Heart left ventricle (tissue), 16 donors: ENCODE measurements at regions not wholly inside any gene's neighbourhood (a gene's known extent, or its start where the extent isn't known, plus 50 kb on each side); places are given as distances from the start of the nearest gene placed in this dataset.

Source experiments
- ATAC-seq, 4 donors: fragments of 200-7000 bp; cut with Tn5 transposase; one replicate each; pipeline ENCODE4 v1.9.1; 2020 to 2022; ENCODE audit warnings: moderate library complexity in 4 of 4, mild to moderate bottlenecking in 3 of 4, moderate number of reproducible peaks in 1 of 4
- DNase-seq, 5 donors: peaks; one replicate each; pipeline ENCODE4 v3.0.0-alpha.2; 2020
- H3K27ac ChIP-seq, 12 donors: fragments of 200-600 bp; sonication (generic) in 4 of 12; one replicate each; pipeline versions ENCODE4 v1.5.0 to v1.8.0; 2016 to 2022; ENCODE audit warnings: mild to moderate bottlenecking in 2 of 12
- H3K27me3 ChIP-seq, 9 donors: fragments of 200-600 bp; sonication (generic) in 2 of 9; one replicate each; pipeline versions ENCODE4 v1.5.1 to v1.8.0; 2016 to 2022; ENCODE audit warnings: mild to moderate bottlenecking in 3 of 9
- H3K36me3 ChIP-seq, 9 donors: fragments of 200-600 bp; sonication (generic) in 2 of 9; one replicate each; pipeline versions ENCODE4 v1.5.0 to v1.8.0; 2018 to 2022; ENCODE audit warnings: mild to moderate bottlenecking in 2 of 9
- H3K4me1 ChIP-seq, 12 donors: fragments of 200-600 bp; sonication (generic) in 4 of 12; one replicate each; pipeline versions ENCODE4 v1.5.0 to v1.8.0; 2016 to 2022; ENCODE audit warnings: mild to moderate bottlenecking in 3 of 12
- H3K4me3 ChIP-seq, 12 donors: fragments of 200-600 bp; sonication (generic) in 4 of 12; one replicate each; pipeline versions ENCODE4 v1.5.0 to v1.8.0; 2017 to 2022; ENCODE audit warnings: mild to moderate bottlenecking in 9 of 12, moderate library complexity in 4 of 12
- H3K9me3 ChIP-seq, 12 donors: fragments of 200-600 bp; sonication (generic) in 4 of 12; one replicate each; pipeline versions ENCODE4 v1.5.0 to v1.8.0; 2016 to 2022; ENCODE audit warnings: mild to moderate bottlenecking in 1 of 12
- POLR2A ChIP-seq, 2 donors: fragments of 450-650 bp; IDR thresholded peaks; one replicate each; pipeline ENCODE4 v1.6.1; 2017; ENCODE audit warnings: antibody characterized with exemption in 2 of 2, mild to moderate bottlenecking in 2 of 2, moderate library complexity in 2 of 2
- WGBS, 4 donors: extraction: QIAGEN DNeasy Blood & Tissue Kit in 2 of 4; methylation state at CpG; one replicate each; pipeline versions ENCODE4 v1.1.5 to v1.1.7; 2013 to 2018; 5-methylcytosine and 5-hydroxymethylcytosine counted together
- intact Hi-C, 10 donors: fragments of 100-400 bp; cut with DNase I; formaldehyde crosslinking; loops; one replicate each; pipeline versions ENCODE4 v1.11.1 to v1.14.2; 2022
- TF ChIP-seq, protein P1 (sequence below), 12 donors: fragments of 200-600 bp; sonication (generic) in 4 of 12; IDR thresholded peaks; one replicate each; pipeline versions ENCODE4 v1.5.0 to v1.8.0; 2018 to 2022; ENCODE audit warnings: antibody characterized with exemption in 12 of 12, mild to moderate bottlenecking in 5 of 12
- donor health status: ischemic (EF 13 %, LVEDD 7.1; RV severe dilation, severe dysfunction).
- donor health status: healthy with polysubstance abuse.
- donor health status: DM: no; HTN: yes; CAD: no.
- donor health status: DM: no; HTN: no; CAD: no.
- donor health status: ischemic (EF 25% LVEDD 6.9; RV normal size, moderate dysfunction).
- donor health status: ischemic (EF 25% LVEDD 5.7; RV mildly dilated, moderate dysfunction).
- donor health status: healthy.
- donor health status: DM: yes; HTN: yes; CAD: no.
- donor health status: ischemic (EF 35%, LVEDD 5.7; RV mildly dilated, moderate dysfunction).
- donor health status: nonischemic (EF 11% LVEDD 7.7; RV severe dilation, severe dysfunction).
- donor health status: DM: yes; HTN: yes; CAD: no.
- donor health status: PGD.
- donor health status: ischemic (EF 29% LVEDD 5.4; RV normal size, mild dysfunction).
- donor health status: nonischemic (EF 23%, LVEDD 6.1; RV moderate dilation, normal function).

DNA sequence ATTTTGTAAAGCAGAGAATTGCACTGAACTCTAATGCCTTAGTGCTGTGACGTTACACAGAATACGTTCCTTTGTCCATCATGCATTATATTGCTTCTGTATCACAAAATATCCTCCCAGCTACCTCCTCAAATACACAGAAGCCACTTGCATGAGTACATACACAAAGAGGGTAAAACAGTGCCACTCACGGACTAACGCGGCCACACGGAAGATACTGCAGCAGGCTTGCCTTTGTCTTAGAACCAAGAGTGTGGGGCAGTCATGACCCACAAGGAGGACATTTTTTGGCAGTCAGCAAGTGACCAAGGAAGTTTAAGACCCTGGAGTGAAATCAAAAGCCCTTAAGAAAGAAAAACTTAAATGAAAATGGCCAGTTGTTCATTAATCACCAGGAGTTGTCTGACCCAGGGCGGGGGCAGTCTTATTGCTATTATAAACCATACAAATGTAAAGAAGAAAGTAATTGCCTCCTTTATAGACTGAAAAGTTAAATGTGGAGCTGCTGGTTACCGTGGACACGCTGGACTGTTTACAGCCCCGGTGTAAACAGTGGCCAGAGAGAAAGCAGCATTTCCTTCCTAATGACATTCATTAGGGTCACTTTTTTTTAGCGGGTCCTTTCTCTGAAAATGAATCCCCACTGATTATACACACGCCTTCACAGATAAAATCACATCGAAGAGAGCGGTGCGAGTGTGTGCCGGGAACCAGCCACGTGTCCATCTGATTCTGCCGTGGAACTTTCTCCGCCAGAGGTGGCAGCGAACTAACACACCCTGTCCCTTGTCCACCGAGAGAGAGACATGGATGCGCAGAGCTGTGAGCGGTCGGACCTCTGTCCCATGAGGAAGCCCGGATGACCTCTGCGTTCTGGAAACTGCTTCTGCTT is 66.8 kb downstream of the SOX1 start:
- H3K27ac ChIP-seq, result no peak overlapping the region
- DNase-seq, result no peak
- H3K9me3 ChIP-seq, result no peaks in the 10 kb centered on the region
- H3K27me3 ChIP-seq, result peaks cover 0 to 59% (median 6%) of the 10 kb centered on the region in 9 donors
- ATAC-seq, result no peak
- no peaks in the 10 kb centered on the region for H3K4me1 ChIP-seq
- intact Hi-C loops, result no loop called here
- 64 to 77% (median 69%) methylated on average over 24 to 26 of the region's 26 CpGs for WGBS, 4 donors
- H3K36me3 ChIP-seq, result no peaks in the 10 kb centered on the region
- TF ChIP-seq, protein P1, sequence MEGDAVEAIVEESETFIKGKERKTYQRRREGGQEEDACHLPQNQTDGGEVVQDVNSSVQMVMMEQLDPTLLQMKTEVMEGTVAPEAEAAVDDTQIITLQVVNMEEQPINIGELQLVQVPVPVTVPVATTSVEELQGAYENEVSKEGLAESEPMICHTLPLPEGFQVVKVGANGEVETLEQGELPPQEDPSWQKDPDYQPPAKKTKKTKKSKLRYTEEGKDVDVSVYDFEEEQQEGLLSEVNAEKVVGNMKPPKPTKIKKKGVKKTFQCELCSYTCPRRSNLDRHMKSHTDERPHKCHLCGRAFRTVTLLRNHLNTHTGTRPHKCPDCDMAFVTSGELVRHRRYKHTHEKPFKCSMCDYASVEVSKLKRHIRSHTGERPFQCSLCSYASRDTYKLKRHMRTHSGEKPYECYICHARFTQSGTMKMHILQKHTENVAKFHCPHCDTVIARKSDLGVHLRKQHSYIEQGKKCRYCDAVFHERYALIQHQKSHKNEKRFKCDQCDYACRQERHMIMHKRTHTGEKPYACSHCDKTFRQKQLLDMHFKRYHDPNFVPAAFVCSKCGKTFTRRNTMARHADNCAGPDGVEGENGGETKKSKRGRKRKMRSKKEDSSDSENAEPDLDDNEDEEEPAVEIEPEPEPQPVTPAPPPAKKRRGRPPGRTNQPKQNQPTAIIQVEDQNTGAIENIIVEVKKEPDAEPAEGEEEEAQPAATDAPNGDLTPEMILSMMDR (IDR thresholded peaks at IDR 0.05), result no peak
- TF ChIP-seq POLR2A (IDR thresholded peaks at IDR 0.05), result no peak
- H3K4me3 ChIP-seq, result no peak overlapping the region

DNA sequence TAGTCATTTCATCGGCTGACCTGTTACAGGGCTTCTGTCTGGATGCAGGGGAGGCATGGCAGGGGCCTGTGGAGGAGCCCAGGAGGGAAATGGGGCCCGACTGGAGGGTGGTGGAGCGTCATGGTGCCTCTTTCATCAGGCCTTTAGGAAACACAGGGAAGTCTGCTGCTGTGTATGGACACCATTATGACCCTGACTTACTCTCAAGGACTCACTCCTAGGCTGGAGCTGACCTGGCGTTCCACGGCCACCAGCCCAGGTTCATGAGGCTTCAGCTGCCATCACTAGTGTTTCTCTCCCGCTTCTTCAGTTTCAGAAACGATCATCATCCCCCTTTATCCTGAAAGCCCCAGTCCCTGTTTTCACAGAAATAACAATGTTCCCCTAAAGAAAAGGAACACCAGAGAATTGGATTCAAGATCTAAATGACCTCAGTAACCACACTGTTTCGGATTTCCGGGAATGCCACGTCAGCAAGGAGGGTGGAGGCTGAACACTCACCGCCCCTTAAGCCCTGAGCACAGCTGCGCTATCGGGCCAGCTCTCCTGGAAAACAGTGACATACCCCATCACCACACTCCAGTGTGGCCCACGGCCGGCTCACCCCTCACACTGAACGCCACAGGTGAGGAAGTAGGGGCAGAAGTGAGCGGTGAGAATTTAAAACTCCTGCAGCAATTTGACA is 67.6 kb downstream of the SOX1 start:
- Histone ChIP-seq H3K27me3 (peaks cover 0 to 57% (median 6%) of the 10 kb centered on the region in 9 donors), H3K27ac (no peak overlapping the region), H3K9me3 (no peaks in the 10 kb centered on the region), H3K4me3 (no peak overlapping the region), H3K4me1 (no peaks in the 10 kb centered on the region), H3K36me3 (no peaks in the 10 kb centered on the region)
- intact Hi-C loops, result no loop called here
- no peak for ATAC-seq
- WGBS, 4 donors, result 82 to 89% (median 85%) methylated on average over 16 to 17 of the region's 17 CpGs
- no peak for DNase-seq
- TF ChIP-seq, protein P1 (IDR thresholded peaks at IDR 0.05), result no peak
- no peak for TF ChIP-seq POLR2A (IDR thresholded peaks at IDR 0.05)

DNA sequence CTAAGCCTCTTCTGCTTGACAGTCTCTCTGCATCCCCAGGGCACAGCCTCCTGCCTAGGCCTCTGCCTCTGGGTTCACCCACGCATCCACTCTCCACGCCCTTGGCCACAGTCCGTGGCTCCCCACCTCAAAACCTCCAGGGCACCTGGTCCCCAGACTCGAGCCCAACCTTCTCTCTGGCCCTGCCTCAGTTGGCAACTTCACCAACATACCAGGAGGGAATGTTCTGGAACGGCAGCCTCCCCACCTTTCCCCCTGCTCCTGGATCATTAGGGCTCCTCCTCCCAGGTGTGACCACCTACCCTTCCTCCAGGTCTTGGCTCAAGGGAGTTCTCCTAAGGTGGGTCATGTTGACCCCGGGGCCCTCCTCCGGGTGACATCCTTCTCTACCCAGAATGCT is 69.1 kb downstream of the SOX1 start:
- H3K4me1 ChIP-seq, result no peaks in the 10 kb centered on the region
- peaks cover 0 to 61% (median 6%) of the 10 kb centered on the region in 9 donors for H3K27me3 ChIP-seq
- intact Hi-C loops, result no loop called here
- H3K36me3 ChIP-seq, result no peaks in the 10 kb centered on the region
- no peak overlapping the region for H3K4me3 ChIP-seq
- ATAC-seq (no peak), DNase-seq (no peak)
- TF ChIP-seq, protein P1 (IDR thresholded peaks at IDR 0.05), result no peak
- TF ChIP-seq POLR2A (IDR thresholded peaks at IDR 0.05), result no peak
- WGBS, 4 donors, result 79 to 90% (median 87%) methylated on average over 7 of the region's 7 CpGs
- no peak overlapping the region for H3K27ac ChIP-seq
- no peaks in the 10 kb centered on the region for H3K9me3 ChIP-seq

DNA sequence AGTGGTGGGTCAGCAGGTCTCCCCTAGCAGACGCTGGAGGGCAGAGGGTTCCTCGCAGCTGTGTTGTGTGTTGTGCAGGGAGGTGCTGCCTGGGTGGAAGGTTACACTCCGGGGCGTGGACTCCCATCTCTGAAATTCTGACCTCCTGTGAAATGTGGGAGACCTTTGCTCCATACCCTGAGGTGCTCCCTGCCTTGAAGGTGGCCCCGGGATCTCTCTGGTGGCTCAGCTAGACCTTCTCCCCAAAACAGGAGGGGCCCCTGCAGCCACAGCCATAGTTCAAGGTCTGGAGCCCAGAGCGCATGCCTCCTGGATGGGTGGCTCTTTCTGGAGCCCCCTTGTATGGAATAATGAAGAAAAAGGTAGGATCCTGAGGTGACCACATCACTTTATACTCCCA is 70.2 kb downstream of the SOX1 start:
- ATAC-seq, result no peak
- DNase-seq, result no peak
- H3K36me3 ChIP-seq, result no peaks in the 10 kb centered on the region

More for the DNA sequence above, 70.2 kb downstream of the SOX1 start:
- intact Hi-C loops, result no loop called here
- WGBS, 4 donors, result 77 to 88% (median 80%) methylated on average over 4 to 6 of the region's 6 CpGs
- H3K27me3 ChIP-seq, result peaks cover 0 to 53% (median 6%) of the 10 kb centered on the region in 9 donors
- TF ChIP-seq, protein P1 (IDR thresholded peaks at IDR 0.05), result no peak
- no peak for TF ChIP-seq POLR2A (IDR thresholded peaks at IDR 0.05)
- no peak overlapping the region for H3K27ac ChIP-seq
- H3K9me3 ChIP-seq, result no peaks in the 10 kb centered on the region
- no peak overlapping the region for H3K4me3 ChIP-seq
- H3K4me1 ChIP-seq, result no peaks in the 10 kb centered on the region
